GM19099 (cell line): ENCODE measurements at regions not wholly inside any gene's neighbourhood (a gene's known extent, or its start where the extent isn't known, plus 50 kb on each side); places are given as distances from the start of the nearest gene placed in this dataset.

Source experiments
- POLR2A ChIP-seq: IDR thresholded peaks from 3 replicates; pipeline ENCODE4 v1.6.1; 2011; ENCODE audit warnings: low read depth; ENCODE audit not compliant: insufficient read length; ENCODE audit errors: extremely low read depth

GRCh38 chr2:33822964-33823363, 223.9 kb upstream of the FAM98A start:
- TF ChIP-seq POLR2A: no peak

- no peak for TF ChIP-seq POLR2A
These were observed 213.6 kb upstream of the FAM98A start for GRCh38 chr2:33812707-33813106.

GRCh38 chr2:33810046-33810835, 211.1 kb upstream of the FAM98A start:
- no peak for TF ChIP-seq POLR2A

GRCh38 chr2:33806041-33806440, 206.9 kb upstream of the FAM98A start:
- TF ChIP-seq POLR2A: no peak

- no peak for TF ChIP-seq POLR2A
These were observed 205.1 kb upstream of the FAM98A start for GRCh38 chr2:33804155-33804554.

- TF ChIP-seq POLR2A: no peak
These were observed 197.4 kb upstream of the FAM98A start for GRCh38 chr2:33796511-33796910.

GRCh38 chr2:33791625-33792024, 192.5 kb upstream of the FAM98A start:
- TF ChIP-seq POLR2A: no peak

GRCh38 chr2:33788044-33788443, 188.9 kb upstream of the FAM98A start:
- TF ChIP-seq POLR2A: no peak

- TF ChIP-seq POLR2A: no peak
These were observed 187.8 kb upstream of the FAM98A start for GRCh38 chr2:33786881-33787280.

- TF ChIP-seq POLR2A: no peak
These were observed 186.4 kb upstream of the FAM98A start for GRCh38 chr2:33785201-33786106.

GRCh38 chr2:33784488-33784887, 185.4 kb upstream of the FAM98A start:
- TF ChIP-seq POLR2A: no peak

GRCh38 chr2:33782395-33783230, 183.5 kb upstream of the FAM98A start:
- TF ChIP-seq POLR2A: no peak

GRCh38 chr2:33777786-33778185, 178.7 kb upstream of the FAM98A start:
- no peak for TF ChIP-seq POLR2A

GRCh38 chr2:33775306-33775705, 176.2 kb upstream of the FAM98A start:
- TF ChIP-seq POLR2A: no peak

- TF ChIP-seq POLR2A: no peak
These were observed 170.9 kb upstream of the FAM98A start for GRCh38 chr2:33770023-33770422.
